Activated T-helper 1 cell treated with anti-CD3 and anti-CD28 coated beads, Interleukin-2, amount 50 U/mL, for 16 hours (primary cell): ENCODE measurements at regions not wholly inside any gene's neighbourhood (a gene's known extent, or its start where the extent isn't known, plus 50 kb on each side); places are given as distances from the start of the nearest gene placed in this dataset.
"Not testable (repeated sequence)": the region's sequence is repeated elsewhere in the genome, so short reads cannot be mapped to it uniquely, and the experiment has no call there.

Experiments
- DNase-seq, 2 donors: peaks; one replicate each; pipeline ENCODE4 v3.0.0-alpha.2; 2020; ENCODE audit warnings: low read depth in 1 of 2, low spot score in 1 of 2

DNA sequence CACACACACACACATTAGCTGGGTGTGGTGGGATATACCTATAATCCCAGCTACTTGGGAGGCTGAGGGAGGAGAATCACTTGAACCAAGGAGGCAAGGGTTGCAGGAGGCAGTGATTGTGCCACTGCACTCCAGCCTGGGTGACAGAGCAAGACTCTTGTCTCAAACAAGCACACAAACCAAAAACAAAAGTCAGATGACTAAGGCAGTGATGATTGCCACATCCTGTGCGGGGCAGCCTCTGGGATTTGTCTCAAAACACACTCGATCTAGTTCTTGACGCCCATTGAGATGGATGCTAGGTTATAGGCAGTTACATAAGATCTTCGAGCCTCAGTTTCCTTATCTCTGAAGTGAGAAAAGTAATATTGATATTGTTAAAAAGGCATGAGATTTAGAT is 57.8 kb upstream of the NBPF8 start:
- DNase-seq = peak; percentile 12 to 33

DNA sequence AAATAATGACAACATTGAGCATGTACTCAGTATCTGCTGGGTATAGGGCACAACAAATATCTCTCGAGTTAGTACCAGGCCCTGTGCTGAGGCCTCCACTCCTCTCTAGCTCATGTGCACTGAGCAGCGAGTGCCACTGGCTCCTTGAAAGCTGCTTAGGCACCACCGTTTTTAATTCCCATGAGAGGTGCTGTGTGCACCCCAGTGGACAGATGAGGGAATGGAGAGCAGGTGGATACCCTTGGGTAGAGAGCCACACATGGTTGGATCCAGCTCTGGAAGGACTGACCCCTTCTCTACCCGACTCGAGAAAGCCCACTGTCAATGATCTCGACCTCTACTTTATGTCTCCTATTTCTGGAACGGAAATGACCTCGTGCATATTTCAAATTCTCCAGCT is 58.7 kb upstream of the NBPF8 start:
- not testable (repeated sequence) for DNase-seq

DNA sequence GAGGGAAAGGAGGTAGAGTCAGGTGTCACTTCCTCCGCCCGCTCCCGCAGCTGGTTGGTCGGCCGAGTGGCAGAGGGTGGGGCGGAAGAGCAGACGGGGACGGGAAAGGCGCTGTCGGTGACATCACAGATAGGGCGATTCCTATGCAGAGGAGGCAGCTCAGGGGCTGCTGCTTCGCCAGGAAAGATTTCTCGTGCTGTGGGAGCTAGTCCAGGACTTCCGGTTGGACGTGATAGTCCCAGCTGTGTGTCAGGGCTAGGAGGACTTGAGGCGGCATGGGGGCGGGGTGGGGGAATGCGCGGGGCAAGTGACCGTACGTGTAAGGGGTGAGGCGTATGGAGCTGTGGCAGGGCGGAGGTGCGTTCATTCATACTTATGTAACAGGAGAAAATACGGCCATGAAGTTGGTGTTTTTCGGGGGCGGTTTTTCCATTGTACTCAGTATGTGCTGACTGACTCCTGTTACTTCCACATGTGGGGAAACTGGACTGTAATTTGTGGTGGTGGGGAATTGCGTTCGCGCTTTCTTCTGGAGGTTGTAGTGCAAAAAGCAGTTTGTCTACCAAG is 60.1 kb upstream of the NBPF8 start:
- peak; percentile 22 to 37 for DNase-seq

DNA sequence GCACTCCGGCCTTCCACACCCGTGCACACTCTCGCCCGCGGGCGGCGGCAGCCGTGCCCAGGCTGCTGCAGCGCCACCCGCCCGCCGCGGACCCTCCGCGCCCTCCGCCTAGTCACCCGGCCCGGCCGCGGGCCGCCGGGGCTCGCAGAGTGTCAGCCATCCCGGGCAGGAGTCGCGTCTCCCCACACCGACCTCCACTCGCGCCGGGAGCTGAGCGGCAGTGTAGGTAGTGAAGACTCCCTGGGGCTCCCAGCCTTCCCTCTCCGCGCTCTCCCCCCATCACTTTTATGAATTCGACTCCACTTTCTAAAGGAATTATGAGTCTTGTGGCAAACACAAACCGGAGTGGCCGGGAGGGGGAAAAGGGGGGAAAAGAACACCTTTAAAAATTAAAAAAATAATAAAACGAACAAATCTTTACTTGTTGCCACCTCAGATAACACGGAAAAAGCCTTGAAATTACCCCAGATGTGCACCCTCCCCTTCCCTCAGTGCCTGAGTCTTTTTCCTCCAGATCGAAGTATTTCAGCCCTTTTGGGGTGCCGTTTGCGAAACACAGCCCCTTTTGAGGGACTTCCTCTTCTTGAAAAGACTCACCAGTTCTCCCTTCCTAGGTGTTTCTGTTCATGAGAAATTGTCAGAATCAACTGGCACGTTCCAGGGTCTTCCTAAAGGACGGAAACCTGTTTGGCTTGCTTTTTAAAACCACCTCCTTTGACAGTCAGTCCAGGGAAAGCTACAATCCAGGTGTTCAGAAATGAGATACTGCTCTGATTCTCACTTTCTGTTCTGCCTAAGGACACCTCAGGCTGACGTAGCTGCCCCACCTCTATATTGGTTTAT is 72.4 kb upstream of the NBPF8 start:
- not testable (repeated sequence) for DNase-seq

DNA sequence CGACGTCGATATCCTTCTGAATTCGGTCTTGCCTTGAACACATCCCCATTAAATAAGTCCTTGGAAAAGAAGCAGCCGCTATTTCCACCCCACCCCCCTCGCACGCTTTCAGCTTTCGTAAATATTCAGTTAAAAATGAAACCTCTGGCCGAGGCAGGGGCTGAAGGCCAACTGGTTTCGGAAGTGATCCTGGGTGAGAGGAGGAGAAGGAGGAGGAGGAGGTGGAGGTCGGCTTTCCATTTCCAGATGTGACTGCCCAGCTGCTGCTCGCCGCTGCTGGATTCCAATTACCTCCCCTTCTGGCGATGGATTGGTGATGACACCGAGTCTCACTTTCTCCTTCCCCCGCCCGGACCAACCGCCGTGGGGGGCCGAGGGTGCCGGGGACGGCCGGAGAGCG is 73.1 kb upstream of the NBPF8 start:
- not testable (repeated sequence) for DNase-seq

DNA sequence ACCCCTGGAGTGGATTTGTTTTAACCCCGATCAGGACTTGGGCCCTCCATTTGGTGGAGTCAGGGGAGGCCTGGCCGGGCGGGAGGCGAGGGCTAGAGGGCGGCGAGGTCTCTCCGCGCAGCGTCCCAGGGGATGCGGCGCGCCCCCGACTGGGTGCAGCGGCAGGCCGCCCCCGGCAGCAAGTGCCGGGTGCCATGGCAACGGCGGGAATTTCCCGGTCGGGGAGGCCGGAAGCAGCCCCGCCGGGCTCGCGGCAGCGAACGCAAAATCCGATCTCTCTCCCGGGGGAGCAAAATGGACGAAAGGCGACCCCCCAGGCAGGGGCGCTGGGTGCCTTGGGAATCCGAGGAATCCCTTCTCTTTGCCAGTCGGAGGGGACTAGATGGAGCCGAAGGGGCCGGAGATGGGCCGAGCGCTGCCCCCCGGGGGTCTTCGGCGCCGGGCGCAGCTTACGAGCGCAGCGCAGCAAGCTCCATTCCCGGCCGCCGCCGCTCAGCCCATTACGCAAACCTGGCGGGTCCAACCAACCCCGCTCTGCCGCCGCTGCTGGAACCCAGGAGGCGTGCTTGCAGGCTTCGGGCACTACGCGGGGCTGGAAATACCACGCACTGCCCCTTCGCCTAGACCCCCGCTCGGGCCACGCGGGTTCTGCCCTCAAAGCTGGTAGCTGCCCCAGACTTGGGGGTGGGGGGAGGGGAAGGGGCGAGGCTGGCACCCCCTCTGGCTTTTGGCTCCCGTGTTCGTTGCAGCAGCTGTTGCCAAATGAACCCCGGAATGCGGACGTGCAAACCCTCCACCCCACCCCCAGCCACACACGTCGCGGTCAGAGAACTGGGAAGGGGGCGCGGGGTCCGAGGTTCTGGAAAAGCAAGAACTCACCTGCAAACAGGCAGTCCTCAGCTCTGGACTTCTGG is 73.7 kb upstream of the NBPF8 start:
- peak; percentile 21 to 45 for DNase-seq

DNA sequence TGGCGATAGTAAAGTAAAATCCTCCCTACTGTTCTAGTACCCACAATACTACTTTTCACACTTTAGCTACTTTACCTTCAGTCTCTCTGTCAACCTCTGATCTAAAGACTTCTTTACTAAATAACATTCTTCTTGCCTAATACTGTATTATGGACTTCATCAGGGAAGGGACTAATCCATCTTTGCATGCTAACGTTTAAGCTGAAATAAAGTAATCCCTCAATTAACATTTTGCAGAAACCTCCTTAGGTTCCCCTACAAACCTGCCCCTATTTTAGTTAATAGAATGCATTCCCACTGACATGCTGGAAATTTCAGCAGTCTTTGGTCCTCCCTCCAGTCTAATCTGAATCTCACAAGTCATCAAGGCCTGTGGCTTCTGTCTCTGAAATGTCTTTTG is 99.1 kb upstream of the NBPF8 start:
- not testable (repeated sequence) for DNase-seq

DNA sequence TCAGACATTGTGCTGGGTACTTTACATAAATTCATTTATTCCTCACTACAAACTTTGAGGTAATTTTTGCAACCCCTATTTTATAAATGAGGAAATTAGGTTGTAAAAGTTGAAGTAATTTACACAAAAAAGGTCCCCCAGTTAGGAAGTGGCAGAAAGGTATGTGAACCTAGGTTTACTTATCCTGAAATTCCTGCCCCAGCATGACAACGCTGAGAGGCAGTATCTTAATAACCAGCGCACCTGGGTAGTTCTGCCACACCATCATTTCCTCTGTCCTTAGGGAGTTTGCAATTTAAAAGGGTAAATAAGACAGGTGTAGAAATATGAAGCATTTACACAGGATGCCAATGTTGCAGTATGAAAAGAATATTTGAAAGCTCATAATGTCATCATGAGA is 102.9 kb upstream of the NBPF8 start:
- not testable (repeated sequence) for DNase-seq

DNA sequence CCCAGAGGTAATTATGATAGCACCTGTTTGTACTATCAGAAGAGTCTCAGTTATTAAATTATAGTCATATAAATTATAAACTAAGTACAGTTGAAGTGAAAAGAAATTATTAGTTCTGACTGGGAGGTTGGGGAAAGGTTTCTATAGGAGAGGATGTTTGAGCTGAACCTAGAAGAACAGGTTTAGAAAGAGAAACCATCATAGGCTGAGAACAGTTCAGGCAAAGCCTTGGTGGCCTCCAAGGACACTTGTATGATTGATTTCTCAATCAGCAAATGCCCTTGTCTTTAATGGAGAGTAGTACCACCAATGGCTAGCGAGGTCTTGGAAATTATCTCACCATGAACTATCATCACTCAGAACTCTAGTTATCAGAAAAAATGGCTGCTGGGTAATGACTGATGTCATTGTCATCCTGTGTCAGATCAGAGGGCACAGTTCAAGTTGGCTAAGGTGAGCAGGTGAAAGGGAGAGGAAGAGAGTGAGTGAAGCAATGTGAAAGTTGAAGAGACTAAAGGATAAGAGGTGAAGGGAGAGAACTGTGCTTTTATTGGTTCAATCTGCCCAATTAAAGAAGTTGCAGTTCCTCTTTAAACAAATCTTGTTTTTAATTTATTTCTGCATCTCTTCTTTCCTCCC is 105.8 kb upstream of the NBPF8 start:
- DNase-seq = not testable (repeated sequence)

DNA sequence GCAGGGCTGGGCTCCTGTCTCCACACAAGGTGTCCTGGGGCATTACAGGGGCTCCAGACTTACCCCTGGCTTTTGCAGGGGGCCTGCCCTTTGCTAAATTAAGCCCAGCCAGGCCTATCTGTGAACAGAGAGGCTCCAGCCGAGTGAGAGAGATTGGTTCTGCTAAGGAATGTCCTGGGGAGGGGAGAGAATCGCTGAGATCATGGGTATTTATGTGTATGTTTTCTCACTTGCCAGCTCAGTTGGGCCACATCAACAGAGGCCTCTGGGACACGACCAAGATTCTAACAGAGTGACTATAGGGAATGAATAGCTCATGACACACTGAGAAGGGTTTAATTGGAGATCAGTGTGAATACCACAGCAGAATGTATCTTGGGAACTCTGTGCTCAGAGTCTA is 109.8 kb upstream of the NBPF8 start:
- not testable (repeated sequence) for DNase-seq

DNA sequence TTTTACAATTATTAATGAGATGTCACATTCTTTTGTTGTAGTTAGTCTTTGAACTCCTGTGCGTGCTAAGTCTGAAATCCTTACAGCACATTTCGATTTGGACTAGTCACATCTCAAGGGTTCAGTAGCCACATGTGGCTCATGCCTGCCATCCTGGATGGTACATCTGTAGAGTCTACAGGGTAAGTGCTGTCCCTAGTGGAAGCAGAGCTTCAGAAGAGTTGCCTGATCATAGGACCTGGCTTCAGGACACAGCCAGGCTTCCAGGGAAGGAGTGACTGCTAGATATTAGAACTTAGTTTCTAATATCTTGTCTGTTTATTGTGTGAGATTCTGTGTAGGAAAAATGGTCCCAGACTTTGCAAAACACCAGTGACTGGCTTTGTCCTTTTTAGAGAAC is 110.5 kb upstream of the NBPF8 start:
- not testable (repeated sequence) for DNase-seq

DNA sequence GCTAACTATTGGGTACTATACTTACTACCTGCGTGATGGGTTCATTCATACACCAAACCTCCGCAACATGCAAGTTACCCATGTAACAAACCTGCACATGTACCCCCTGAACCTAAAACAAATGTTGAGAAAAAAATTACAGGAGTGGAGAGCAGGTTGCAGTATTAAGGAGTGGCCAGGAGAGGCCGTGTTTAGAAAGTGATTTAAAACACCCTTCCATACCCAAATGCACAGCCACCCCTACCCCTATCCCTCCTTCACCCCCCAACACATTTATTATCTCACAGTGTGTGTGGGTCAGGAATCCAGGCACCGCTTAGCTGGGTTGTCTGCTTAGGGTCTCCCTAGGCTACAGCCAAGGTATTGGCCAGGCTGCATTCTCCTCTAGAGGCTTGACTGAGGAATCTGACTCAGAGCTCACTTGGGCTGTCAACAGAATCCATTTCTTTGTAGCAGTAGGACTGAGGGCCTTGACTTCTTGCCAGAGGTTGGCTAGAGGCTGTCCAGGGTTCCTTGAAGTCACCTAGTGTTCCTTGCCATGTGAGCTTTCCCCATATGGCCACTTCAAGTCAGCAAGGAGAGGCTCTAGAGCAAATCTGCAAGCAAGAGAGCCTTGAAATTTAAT is 115.3 kb upstream of the NBPF8 start:
- not testable (repeated sequence) for DNase-seq

DNA sequence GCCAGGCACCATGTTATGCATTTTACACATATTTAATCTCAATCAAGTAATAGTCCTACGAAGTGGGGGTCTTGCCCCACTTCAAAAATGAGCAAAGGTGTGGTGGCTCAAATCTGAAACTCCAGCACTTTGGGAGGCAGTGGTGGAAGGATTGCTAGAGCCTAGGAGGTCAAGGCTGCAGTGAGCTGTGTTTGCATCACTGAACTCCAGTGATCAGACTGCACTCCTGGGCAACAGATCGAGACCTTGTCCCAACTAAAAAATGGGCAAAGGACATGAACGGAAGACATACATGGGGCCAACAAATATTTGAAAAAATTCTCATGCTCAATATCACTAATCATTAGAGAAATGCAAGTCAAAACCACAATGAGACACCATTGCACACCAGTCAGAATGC is 116.3 kb upstream of the NBPF8 start:
- DNase-seq = not testable (repeated sequence)

DNA sequence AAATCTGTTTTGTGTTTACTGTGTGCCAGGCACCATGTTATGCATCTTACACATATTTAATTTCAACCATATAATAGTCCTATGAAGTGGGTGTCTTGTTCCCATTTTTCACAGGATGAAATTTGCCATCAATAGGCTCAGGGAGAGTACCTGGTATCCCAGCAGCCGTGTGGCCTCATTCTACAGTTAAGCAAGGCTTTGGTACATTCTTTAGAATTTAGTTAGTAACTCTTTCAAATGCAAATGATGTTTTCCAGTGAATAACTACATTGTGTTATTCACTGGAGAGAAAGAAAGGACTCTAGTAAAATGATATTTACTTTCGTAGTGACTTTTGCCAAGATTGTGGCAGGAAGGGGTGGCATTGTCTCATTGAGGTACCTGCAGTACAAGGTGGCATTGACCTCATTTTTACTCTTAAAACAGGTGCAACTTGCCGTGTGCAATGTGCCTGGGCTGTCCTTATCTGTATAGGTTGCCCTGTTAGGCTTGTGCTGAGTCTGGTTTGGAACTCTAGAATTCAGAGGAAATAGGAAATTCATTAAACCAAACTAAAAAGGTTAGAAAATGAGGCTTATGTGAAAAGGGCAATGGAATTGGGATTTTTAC is 117.4 kb upstream of the NBPF8 start:
- not testable (repeated sequence) for DNase-seq

DNA sequence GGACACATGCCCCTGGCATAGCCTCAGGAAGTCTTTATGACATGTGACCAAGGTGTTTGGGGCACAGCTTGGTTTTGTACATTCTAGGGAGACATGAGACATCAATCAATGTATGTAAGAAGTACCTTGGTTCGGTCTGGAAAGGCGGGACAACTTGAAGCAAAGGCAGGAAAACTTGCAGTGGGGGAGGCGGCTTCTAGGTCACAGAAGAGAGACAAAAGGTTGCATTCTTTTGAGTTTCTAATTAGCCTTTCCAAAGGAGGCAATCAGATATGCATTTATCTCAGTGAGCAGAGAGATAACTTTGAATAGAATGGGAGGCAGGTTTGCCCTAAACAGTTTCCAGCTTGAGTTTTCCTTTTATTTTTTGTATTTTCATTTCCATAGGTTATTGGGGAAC is 113.8 kb upstream of the SEC22B start:
- DNase-seq = not testable (repeated sequence)

DNA sequence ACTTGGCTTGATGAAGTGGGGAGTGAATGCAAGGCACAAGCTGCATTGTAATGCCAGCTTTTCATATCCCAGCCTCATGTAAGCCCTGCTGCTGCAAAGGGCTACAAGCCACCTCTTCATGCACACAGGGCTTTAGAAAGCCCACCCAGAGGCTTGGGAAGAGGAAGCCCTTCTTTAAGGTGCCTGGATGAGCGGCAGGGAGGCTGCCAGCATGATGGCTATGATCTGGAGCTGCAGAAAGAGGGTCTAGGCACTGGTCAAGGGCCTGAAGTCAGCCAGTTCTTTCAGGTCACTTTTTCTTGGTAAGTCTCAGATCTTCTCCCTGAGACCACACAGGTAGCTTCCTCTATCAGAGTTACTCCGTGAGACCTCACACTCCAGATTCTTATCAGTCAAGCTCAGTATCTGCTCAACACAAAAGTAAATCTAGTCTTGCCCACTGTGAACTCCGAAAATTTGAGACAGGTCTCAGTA is 113.3 kb upstream of the SEC22B start:
- not testable (repeated sequence) for DNase-seq

DNA sequence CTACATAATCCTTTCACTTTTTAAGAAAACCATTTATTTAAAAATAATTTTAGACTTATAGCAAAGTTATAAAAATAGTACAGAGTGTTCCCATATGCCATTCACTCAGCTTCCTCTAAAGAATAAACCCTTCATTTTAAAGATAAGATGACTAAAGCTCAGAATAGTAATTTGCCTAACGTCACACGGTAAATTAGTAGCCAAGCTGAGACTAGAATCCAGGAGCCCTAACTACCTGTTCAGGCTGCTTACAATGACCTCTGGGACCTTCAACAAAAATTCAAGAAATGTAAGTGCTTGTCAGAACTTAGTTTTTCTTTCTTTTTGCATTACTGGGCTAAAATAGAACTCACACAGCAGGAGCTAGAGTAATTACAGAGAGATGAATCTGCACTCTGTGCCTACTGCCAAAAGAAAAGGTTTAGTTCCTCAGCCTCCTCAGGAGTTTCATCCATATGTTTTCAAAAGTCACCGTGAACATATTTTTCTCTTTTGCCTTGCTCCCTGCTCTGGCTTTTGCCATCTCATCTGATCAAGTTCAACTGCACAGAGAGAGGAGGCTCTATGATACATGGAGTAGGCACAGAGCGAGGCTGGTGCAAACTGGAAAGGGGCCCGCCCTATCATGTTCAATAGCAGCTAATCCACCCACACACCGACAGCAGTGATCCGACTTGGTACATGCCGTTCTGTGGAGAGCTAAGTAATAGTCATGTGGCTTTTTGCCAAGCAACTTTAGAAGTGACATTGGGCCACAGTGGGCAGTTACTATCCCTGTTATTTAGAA is 112.7 kb upstream of the SEC22B start:
- DNase-seq = not testable (repeated sequence)

DNA sequence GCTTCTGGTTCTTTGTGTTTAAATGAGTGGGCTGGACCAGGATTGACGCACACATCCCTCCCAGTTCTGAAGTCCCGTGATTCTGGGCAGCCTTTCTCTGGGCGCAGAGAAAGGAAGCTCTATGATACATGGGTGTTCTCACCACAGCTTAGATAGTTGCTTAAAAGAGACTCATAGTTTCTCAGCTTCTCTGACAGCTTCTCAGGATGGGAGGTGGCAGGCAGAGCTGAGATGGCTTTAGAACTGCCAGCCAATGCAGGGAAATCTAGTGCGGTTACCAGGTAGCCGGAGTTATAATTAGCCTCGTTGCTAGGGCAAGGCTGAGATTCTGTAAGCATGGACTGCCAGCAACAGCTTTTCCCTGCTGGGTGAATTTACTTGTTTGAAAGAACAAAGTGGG is 111.8 kb upstream of the SEC22B start:
- not testable (repeated sequence) for DNase-seq

DNA sequence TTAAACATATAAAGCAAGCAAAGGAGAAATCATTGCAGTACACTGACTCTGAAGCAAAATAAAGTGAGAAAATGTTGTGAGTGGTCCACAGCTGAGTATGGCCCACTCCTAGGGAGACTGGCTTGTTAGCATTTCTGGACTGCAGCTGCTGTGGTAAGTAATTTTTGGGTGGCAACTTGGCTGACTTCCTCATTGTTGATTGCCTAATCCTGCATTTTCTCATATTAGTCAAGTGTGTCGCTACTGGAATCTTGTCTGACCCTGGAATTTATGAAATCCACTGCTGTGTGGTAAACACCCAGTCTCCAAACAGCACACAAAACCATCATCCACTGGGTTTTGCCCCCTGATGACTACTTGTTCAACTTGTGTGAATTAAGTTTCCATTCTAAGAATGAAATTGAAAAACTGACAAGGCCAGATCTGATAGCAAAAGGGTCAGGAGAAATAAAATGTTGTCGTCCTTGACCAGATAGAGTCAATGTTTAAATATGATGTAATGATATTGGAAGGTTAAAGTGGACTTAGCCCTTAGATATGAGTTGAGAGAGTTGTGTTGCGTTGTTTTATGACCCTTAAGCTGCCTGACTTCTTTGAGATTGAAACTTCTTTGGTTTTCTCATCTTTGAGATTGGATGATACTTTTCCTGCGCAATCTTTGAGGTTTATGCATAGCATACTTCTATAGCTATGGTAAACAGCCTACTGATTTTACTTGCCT is 106.6 kb upstream of the SEC22B start:
- DNase-seq = not testable (repeated sequence)
